GM08714 (cell line): ENCODE measurements at regions not wholly inside any gene's neighbourhood (a gene's known extent, or its start where the extent isn't known, plus 50 kb on each side); places are given as distances from the start of the nearest gene placed in this dataset.
"Not testable (repeated sequence)": the region's sequence is repeated elsewhere in the genome, so short reads cannot be mapped to it uniquely, and the experiment has no call there.

ENCODE experiments used
- H3K4me3 ChIP-seq: fragments of 200-500 bp; sonication (Bioruptor generic); 2 replicates; pipeline ENCODE4 v1.5.1; 2014; ENCODE audit warnings: mild to moderate bottlenecking, low read length, inconsistent platforms
- ZNF274 ChIP-seq: IDR thresholded peaks from 2 replicates; pipeline ENCODE4 v1.6.1; 2012; ENCODE audit warnings: mild to moderate bottlenecking, low read depth, low read length

DNA sequence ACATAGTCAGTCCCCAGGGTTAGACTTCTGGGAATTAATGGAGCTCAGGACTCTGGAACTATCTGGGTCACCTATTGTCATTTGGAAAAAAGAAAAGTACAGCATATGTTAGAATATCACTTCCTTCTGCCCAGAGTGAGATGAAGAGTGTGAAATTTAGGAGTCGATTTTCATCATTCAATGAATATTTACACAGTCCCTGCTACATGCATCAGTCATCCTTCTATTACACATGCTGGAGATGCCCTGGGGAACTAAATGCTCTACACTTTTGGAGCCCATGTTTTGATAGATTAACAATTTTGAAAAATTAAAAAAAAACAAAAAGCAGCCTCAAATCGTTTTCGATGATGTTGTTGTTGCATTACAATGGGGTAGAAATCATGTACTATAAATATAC, 315.4 kb downstream of the ALDH8A1 start:
- TF ChIP-seq ZNF274, result no peak
- no peak overlapping the region for H3K4me3 ChIP-seq

DNA sequence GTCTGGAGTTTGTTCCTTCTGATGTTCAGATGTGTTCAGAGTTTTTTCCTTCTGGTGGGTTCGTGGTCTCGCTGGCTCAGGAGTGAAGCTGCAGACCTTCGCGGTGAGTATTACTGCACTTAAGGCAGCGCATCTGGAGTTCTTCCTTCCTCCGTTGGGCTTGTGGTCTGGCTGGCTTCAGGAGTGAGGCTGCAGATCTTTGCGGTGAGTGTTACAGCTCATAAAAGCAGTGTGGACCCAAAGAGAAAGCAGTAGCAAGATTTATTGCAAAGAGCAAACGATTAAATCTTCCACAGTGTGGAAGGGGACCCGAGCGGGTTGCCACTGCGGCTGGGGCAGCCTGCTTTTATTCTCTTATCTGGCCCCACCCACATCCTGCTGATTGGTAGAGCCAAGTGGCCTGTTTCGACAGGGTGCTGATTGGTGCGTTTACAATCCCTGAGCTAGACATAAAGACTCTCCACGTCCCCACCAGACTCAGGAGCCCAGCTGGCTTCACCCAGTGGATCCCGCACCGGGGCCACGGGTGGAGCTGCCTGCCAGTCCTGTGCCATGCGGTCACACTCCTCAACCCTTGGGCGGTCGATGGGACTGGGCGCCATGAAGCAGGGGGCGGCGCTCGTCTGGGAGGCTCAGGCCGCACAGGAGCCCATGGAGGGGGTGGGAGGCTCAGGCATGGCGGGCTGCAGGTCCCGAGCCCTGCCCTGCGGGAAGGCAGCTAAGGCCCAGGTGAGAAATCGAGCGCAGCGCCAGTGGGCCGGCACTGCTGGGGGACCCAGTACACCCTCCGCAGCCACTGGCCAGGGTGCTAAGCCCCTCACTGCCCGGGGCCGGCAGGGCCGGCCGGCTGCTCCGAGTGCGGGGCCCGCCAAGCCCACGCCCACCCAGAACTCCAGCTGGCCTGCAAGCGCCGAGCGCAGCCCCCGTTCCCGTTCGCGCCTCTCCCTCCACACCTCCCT, 315.3 kb upstream of the SGK1 start:
- not testable (repeated sequence) for H3K4me3 ChIP-seq

DNA sequence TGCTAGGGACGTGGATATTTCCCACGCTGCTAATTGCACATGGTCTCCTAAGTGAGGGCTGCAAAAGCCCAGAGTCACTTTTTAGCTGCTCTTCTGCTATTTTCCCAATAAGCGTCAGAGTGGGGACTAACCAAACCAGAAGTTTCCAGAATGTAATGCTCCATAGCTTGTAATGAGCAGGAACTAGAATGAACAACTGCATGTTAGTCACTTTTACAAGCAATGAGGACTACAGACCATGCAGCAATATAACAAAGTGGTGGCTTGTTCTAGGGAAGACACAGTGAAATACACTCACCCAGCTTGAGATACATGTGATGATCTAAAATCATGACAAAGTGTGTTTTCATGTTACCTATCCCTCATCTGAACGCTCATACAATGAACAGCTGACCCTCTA, 314.1 kb upstream of the SGK1 start:
- TF ChIP-seq ZNF274, result no peak
- H3K4me3 ChIP-seq, result no peak overlapping the region

DNA sequence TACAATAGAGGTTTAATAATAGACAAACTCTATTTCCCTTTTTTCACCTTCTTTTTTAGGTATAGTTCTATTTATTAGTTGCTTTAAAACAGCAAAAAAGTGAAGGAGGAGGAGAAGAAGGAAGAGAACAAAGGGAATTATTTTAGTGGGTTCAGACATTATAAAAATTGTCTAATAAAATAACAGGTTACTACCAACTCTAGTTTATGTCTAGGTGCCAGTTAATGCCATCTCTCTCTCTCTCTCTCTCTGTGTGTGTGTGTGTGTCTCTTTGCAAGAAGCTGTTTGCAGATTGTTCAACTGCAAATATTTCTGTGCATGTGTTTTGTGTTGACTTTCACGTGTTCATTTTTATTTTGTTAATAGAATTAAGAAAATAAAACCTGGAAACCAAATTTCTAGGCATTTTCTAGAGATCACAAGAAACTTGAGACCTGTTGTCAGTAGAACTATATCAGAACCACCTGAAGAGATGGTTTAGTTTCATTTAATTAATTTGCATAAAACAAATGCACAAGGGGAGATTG, 313.5 kb upstream of the SGK1 start:
- TF ChIP-seq ZNF274, result no peak
- no peak overlapping the region for H3K4me3 ChIP-seq

DNA sequence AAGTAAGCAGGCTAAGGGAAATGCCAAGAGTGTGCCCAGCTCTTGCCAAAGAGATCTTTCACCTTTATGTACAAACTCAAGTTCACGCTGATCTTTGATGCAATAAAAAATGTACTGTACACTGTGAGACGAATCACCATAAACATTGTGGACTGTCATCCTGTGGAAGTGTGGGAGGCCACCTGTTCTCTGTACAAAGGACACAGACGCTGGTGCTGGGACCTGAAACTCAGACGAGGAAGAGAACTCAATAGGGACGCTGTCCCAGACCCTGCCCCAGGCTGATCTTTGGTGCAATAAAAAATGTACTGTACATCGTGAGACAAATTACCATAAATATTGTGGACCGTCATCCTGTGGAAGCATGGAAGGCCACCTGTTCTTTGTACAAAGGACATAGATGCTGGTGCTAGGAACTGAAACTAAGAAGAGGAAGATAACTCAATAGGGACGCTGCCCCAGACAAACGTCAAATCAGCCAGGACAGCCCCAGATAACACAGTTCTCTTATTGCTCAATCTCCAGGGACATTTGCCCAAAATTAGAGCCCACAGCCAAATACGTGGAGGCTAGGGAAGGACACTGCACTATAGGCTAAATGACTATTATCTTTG, 312.7 kb upstream of the SGK1 start:
- H3K4me3 ChIP-seq, result no peak overlapping the region
- TF ChIP-seq ZNF274, result no peak

DNA sequence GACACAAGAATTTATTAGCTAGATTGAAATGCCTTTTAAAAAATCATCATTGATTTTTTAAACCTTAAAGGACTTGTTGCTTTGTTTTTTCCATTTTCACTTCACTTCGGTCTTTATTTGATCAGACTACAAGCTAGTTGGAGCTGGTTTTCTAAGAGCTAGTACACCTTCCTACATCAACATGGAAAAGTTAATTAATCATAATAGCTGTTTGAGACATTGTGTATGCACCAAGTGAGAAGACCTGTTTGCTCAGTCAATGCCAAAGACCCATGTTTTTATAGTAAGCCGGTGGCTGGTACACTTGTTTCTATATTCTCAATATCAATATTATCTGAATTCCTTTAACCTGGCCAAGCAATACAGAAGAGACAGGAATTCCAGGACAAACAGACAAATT, 310.2 kb upstream of the SGK1 start:
- TF ChIP-seq ZNF274, result no peak
- no peak overlapping the region for H3K4me3 ChIP-seq

DNA sequence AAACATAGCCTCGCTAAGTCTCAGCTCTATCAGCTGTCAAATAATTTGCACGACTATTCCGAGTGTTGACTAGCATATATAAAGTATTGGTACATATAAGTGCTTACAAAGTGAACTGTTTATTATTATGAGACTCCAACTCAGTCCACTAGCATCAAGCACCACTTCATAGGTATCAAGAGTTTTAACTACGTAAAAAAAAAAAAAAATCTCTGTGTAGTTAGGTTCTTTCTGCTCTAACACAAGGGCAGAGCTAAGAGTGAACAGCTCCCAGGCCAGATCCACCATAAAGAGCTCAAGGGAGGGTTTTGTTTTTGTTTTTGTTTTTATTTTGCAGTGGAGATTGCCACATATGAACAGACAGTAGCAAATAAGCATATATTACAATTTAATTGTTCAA, 309.8 kb upstream of the SGK1 start:
- TF ChIP-seq ZNF274, result no peak

DNA sequence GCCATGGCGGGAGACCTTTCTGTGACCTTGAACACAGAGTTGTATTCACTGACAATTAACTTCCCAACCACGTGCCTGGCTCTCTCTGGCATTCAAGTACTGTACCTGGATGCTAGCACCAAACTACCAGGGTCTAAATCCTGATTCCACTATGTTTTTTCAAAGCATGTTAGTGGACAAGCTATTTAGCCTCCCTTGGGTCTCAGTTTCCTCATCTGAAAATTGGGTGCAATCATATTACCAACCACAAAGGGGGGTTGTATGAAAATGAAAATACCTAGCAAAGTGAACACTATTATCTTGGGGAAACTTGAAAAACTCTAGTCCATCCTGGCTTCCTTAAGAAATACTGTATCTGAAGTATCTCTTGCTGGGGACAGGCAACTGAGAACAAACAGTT, 308.7 kb upstream of the SGK1 start:
- TF ChIP-seq ZNF274, result no peak
- no peak overlapping the region for H3K4me3 ChIP-seq

More for the DNA sequence above, 309.8 kb upstream of the SGK1 start:
- no peak overlapping the region for H3K4me3 ChIP-seq

DNA sequence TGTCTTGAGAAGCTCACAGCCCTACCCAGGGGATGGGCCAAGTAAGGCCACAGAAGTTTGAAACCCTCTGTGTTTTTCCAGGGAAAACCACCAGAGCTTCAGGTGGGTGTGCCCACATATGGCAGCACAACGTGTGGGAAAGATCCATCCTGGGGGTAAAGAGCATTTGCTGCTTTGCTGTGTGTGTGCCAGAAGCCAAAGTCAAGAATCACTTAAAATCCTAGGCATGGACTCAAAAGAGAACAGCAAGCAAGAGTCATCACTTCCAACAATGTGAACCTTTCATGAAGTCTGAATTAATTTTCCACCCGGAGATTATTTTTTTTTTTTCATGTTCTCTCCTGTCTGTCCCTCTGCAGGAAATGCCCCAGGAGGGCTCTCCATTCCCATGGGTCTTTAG, 308.2 kb upstream of the SGK1 start:
- no peak overlapping the region for H3K4me3 ChIP-seq
- no peak for TF ChIP-seq ZNF274

DNA sequence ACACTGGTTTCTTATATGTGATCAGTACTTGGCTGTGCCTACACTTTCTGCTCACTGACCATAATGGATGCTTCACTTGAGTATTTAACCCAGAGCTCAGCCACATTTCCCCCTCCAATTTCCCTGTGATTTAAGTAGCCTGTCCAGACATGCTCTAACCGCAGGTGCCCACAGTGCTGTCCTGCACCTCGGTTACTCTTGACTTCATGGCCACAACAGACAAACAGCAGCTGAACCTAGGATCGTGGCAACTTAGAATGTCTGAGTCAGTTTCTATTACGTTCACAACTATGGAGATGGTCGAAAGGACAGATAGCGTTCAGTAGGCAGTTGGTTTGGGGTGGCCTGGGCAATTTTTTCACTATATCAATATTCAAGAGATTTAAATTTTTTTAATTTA, 306.9 kb upstream of the SGK1 start:
- TF ChIP-seq ZNF274, result no peak
- H3K4me3 ChIP-seq, result no peak overlapping the region

DNA sequence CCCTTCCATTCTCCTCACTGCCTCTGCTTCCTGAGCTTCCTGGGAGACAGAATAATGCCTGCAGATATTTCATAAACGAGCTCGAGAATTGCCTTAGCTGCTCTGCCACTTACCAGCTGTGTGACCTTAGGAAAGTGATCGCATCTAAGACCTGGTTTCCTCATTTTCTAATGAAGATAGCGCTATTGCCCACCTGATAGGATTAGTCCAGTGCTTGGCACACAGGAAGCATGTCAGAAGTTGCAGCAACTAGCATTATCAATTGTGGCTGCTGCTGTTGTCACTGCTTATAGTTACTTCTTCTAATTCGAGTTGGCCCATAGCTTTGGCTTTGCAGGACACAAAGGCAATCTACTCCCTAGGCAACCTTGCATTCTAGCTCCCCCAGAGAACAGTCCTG, 305.5 kb upstream of the SGK1 start:
- no peak for TF ChIP-seq ZNF274
- H3K4me3 ChIP-seq, result no peak overlapping the region

DNA sequence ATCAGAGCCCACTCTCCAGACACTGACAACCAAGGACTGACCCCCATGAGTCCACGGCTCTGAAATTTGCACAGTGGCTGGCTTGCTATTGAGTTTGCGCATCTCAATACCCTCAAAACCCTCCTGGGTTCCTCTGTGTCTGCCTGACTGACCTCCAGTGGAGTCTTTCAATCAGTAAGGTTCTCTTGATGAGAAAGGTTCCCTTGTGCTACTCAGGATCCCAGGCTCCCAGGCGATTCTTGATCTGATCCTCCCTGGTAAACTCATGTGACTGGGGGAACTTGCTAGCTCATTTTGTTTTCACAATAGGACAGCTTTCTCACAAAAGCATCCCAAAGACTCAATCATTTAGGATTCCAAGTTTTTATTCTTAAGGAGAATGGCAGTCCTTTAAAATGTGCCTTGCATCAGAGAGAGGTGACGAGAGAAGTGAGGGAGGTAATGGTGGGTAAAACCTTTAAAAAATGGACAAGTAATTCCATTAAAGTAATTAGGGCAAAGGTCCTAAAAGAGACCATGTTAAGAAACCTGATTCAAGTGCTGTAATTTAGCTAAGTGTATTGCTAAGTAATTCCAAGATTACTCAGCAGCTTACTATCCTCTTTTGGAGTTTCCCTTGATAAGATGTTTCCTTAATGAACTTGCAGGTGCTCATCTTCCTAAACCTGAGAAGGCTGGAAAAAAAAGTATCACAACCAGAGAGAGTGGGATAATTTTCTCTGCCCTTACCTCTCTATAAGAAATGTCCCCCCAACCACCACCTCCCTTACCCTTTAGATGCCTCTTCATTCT, 304.7 kb upstream of the SGK1 start:
- no peak overlapping the region for H3K4me3 ChIP-seq
- no peak for TF ChIP-seq ZNF274

DNA sequence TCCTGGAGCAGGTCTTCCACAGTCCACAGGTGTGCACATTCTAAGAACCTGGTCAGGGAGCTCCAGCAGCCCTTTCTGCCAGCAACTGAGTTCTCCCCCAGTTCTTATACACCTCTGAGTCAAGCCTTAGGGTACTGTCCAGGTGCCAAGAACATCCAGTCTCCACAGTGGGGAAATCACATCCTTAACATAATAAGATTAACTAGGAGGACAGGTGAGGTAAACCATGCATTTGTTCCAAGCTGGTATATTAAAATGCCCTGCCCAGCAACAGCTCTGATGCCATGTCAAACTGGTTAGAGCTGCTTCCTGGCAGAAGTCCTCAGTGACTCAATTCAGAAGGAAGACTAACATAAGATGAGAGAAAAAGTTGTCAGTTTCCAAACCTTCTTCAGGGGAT, 303.9 kb upstream of the SGK1 start:
- no peak overlapping the region for H3K4me3 ChIP-seq
- no peak for TF ChIP-seq ZNF274

DNA sequence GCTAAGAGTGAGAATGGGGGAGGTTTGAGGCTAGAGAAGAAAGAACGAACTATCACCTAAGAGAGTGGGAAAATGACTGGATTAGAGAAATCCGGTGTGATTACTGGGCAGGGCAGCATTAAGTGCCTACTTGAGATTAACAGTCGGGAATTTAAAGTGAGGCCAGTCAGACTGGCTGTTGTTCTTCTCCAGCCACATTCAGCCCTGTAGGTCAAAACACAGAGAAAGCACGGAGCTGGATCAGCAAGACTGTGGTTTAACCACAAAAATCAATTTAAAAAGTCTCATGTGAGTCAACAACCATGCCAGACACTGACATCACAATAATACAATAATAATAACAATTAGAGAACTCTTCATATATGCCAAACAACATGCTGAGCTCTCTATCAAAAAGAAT, 301.9 kb upstream of the SGK1 start:
- no peak for TF ChIP-seq ZNF274
- no peak overlapping the region for H3K4me3 ChIP-seq
